ENCODE measurements at regions not wholly inside any gene's neighbourhood (a gene's known extent, or its start where the extent isn't known, plus 50 kb on each side); places are given as distances from the start of the nearest gene placed in this dataset.

DNA sequence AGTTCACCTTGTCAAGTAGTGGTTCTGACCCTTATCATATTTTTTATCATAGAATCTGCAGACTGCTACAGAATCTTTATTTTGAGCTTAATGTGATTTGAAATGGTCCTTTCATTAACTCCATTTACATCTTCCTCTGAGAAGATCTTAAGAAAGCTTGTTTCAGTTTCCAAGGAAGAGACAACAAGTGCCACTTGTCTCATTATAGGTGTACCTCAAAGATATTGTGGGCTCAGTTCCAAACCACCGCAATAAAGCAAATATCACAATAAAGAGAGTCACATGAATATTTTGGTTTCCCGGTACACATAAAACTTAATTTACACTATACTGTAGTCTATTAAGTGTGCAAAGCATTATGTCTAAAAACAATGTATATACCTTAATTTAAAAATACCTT, 66.4 kb upstream of the ATXN1 start:
- TF ChIP-seq, protein P1, sequence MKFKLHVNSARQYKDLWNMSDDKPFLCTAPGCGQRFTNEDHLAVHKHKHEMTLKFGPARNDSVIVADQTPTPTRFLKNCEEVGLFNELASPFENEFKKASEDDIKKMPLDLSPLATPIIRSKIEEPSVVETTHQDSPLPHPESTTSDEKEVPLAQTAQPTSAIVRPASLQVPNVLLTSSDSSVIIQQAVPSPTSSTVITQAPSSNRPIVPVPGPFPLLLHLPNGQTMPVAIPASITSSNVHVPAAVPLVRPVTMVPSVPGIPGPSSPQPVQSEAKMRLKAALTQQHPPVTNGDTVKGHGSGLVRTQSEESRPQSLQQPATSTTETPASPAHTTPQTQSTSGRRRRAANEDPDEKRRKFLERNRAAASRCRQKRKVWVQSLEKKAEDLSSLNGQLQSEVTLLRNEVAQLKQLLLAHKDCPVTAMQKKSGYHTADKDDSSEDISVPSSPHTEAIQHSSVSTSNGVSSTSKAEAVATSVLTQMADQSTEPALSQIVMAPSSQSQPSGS (IDR thresholded peaks at IDR 0.05; ENCODE audit: low read length) = no peak
- TF ChIP-seq STAT3 (IDR thresholded peaks at IDR 0.05; ENCODE audit: low read depth, low read length) (no peak), NR2C2 (IDR thresholded peaks at IDR 0.05; ENCODE audit: borderline replicate concordance, control insufficient read depth, insufficient read length, low read depth) (no peak), POLR2A (IDR thresholded peaks at IDR 0.05; ENCODE audit: low read depth, low read length) (no peak), ZNF24 (IDR thresholded peaks at IDR 0.05) (no peak), POLR2AphosphoS5 (IDR thresholded peaks at IDR 0.05; ENCODE audit: low read length) (no peak), CHD2 (IDR thresholded peaks at IDR 0.05; ENCODE audit: borderline replicate concordance, low read depth, low read length) (no peak), EP300 (IDR thresholded peaks at IDR 0.05; ENCODE audit: borderline replicate concordance in 1 of 2, control insufficient read depth in 1 of 2, low read depth in 2 of 2, low read length in 2 of 2) (no peak), RFX5 (IDR thresholded peaks at IDR 0.05; ENCODE audit: low read depth, low read length) (no peak)
- TF ChIP-seq, protein P2, sequence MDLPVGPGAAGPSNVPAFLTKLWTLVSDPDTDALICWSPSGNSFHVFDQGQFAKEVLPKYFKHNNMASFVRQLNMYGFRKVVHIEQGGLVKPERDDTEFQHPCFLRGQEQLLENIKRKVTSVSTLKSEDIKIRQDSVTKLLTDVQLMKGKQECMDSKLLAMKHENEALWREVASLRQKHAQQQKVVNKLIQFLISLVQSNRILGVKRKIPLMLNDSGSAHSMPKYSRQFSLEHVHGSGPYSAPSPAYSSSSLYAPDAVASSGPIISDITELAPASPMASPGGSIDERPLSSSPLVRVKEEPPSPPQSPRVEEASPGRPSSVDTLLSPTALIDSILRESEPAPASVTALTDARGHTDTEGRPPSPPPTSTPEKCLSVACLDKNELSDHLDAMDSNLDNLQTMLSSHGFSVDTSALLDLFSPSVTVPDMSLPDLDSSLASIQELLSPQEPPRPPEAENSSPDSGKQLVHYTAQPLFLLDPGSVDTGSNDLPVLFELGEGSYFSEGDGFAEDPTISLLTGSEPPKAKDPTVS (IDR thresholded peaks at IDR 0.05; ENCODE audit: low read depth, low read length) = no peak
- TF ChIP-seq, protein P3, sequence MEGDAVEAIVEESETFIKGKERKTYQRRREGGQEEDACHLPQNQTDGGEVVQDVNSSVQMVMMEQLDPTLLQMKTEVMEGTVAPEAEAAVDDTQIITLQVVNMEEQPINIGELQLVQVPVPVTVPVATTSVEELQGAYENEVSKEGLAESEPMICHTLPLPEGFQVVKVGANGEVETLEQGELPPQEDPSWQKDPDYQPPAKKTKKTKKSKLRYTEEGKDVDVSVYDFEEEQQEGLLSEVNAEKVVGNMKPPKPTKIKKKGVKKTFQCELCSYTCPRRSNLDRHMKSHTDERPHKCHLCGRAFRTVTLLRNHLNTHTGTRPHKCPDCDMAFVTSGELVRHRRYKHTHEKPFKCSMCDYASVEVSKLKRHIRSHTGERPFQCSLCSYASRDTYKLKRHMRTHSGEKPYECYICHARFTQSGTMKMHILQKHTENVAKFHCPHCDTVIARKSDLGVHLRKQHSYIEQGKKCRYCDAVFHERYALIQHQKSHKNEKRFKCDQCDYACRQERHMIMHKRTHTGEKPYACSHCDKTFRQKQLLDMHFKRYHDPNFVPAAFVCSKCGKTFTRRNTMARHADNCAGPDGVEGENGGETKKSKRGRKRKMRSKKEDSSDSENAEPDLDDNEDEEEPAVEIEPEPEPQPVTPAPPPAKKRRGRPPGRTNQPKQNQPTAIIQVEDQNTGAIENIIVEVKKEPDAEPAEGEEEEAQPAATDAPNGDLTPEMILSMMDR (IDR thresholded peaks at IDR 0.05 in 2 of 3, conservative IDR thresholded peaks at IDR 0.05 in 1 of 3; ENCODE audit: control insufficient read depth in 2 of 3, extremely low read depth in 1 of 3, insufficient read depth in 1 of 3, low read depth in 3 of 3, low read length in 3 of 3) = no peak
